Endodermal cell (in vitro differentiated cells): ENCODE measurements at regions not wholly inside any gene's neighbourhood (a gene's known extent, or its start where the extent isn't known, plus 50 kb on each side); places are given as distances from the start of the nearest gene placed in this dataset.

Experiments used
- DNase-seq: peaks from one replicate; pipeline ENCODE4 v3.0.0-alpha.2; 2017
- H3K27ac ChIP-seq: 2 replicates; pipeline ENCODE4 v1.5.1; 2013; ENCODE audit warnings: mild to moderate bottlenecking, low read depth, low read length, moderate library complexity
- H3K27me3 ChIP-seq: 2 replicates; pipeline ENCODE4 v1.6.1; 2013; ENCODE audit warnings: mild to moderate bottlenecking, low read length, moderate library complexity; ENCODE audit not compliant: insufficient read depth, control insufficient read depth, poor library complexity, severe bottlenecking
- H3K36me3 ChIP-seq: 2 replicates; pipeline ENCODE4 v1.7.0; 2013; ENCODE audit warnings: mild to moderate bottlenecking, low read length, moderate library complexity; ENCODE audit not compliant: control insufficient read depth, insufficient read depth
- H3K4me1 ChIP-seq: one replicate; pipeline ENCODE4 v1.7.0; 2013; ENCODE audit warnings: low read length; ENCODE audit not compliant: control insufficient read depth, insufficient read depth
- H3K4me3 ChIP-seq: 2 replicates; pipeline ENCODE4 v1.5.1; 2013; ENCODE audit warnings: mild to moderate bottlenecking, low read length, moderate library complexity
- H3K9ac ChIP-seq: 2 replicates; pipeline ENCODE4 v1.6.1; 2013; ENCODE audit warnings: mild to moderate bottlenecking, low read length, moderate library complexity; ENCODE audit not compliant: poor library complexity, severe bottlenecking; ENCODE audit errors: extremely low read depth
- H3K9me3 ChIP-seq: 2 replicates; pipeline ENCODE4 v1.6.1; 2013; ENCODE audit warnings: mild to moderate bottlenecking, low read length, moderate library complexity; ENCODE audit not compliant: control insufficient read depth
- H3K27ac Mint-ChIP-seq: 2 replicates; pipeline ENCODE4 v1.8.0; 2020; ENCODE audit warnings: mixed read lengths
- H3K27me3 Mint-ChIP-seq: 2 replicates; pipeline ENCODE4 v1.8.0; 2021; ENCODE audit warnings: mild to moderate bottlenecking, mixed read lengths; ENCODE audit not compliant: insufficient read depth
- H3K36me3 Mint-ChIP-seq: 2 replicates; pipeline ENCODE4 v1.8.0; 2020; ENCODE audit warnings: low read depth, mixed read lengths
- H3K4me1 Mint-ChIP-seq: 2 replicates; pipeline ENCODE4 v1.8.0; 2020; ENCODE audit warnings: mixed read lengths
- H3K4me3 Mint-ChIP-seq: 2 replicates; pipeline ENCODE4 v1.8.0; 2020; ENCODE audit warnings: mild to moderate bottlenecking, moderate library complexity, mixed read lengths
- H3K9me3 Mint-ChIP-seq: 2 replicates; pipeline ENCODE4 v1.8.0; 2020; ENCODE audit warnings: mild to moderate bottlenecking, mixed read lengths
- WGBS, 2 experiments: methylation state at CpG; one replicate each; pipeline versions ENCODE4 v1.1.5 to v1.1.7; 2013; ENCODE audit warnings: missing lambda C conversion rate in 2 of 2, mixed read lengths in 1 of 2; ENCODE audit not compliant: insufficient coverage in 1 of 2, insufficient read length in 1 of 2; 5-methylcytosine and 5-hydroxymethylcytosine counted together
- TF ChIP-seq, protein P1 (sequence below): fragments of 200-600 bp; sonication (generic); conservative IDR thresholded peaks from 2 replicates; pipeline ENCODE4 v1.5.0; 2021; ENCODE audit warnings: antibody characterized with exemption, mild to moderate bottlenecking

DNA sequence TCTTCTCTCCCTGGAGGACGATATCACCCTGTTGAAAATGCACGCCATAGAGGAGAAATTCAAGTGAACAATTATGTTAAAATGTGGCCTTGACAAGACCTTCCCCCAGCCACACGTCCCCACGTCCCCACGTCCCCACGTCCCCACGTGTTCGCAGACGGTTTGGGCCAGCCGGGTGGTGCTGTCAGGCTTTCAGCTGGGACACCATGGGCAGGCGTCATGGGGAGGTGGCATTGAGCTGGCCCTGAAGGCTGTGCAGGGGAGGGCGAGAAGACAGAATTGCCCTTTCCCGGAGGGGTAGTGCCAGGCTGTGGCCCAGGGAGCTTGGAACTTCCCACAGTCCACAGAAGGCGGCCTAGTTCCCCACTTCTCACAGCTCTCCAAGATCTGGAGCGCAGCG is 240.7 kb upstream of the RAB6C start:
- Mint-ChIP-seq H3K27ac (no peak overlapping the region), H3K9me3 (no peaks in the 10 kb centered on the region), H3K27me3 (peaks cover 6% of the 10 kb centered on the region), H3K4me3 (no peak overlapping the region), H3K36me3 (no peaks in the 10 kb centered on the region), H3K4me1 (no peaks in the 10 kb centered on the region)
- Histone ChIP-seq H3K27ac (no peak overlapping the region), H3K27me3 (no peaks in the 10 kb centered on the region), H3K4me1 (no peaks in the 10 kb centered on the region), H3K9me3 (no peaks in the 10 kb centered on the region), H3K9ac (no peak overlapping the region), H3K36me3 (no peaks in the 10 kb centered on the region), H3K4me3 (no peak overlapping the region)
- WGBS, 2 experiments: 93 to 96% methylated on average over 10 to 16 of the region's 16 CpGs
- peak; percentile 26 for DNase-seq
- TF ChIP-seq, protein P1, sequence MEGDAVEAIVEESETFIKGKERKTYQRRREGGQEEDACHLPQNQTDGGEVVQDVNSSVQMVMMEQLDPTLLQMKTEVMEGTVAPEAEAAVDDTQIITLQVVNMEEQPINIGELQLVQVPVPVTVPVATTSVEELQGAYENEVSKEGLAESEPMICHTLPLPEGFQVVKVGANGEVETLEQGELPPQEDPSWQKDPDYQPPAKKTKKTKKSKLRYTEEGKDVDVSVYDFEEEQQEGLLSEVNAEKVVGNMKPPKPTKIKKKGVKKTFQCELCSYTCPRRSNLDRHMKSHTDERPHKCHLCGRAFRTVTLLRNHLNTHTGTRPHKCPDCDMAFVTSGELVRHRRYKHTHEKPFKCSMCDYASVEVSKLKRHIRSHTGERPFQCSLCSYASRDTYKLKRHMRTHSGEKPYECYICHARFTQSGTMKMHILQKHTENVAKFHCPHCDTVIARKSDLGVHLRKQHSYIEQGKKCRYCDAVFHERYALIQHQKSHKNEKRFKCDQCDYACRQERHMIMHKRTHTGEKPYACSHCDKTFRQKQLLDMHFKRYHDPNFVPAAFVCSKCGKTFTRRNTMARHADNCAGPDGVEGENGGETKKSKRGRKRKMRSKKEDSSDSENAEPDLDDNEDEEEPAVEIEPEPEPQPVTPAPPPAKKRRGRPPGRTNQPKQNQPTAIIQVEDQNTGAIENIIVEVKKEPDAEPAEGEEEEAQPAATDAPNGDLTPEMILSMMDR: no peak

DNA sequence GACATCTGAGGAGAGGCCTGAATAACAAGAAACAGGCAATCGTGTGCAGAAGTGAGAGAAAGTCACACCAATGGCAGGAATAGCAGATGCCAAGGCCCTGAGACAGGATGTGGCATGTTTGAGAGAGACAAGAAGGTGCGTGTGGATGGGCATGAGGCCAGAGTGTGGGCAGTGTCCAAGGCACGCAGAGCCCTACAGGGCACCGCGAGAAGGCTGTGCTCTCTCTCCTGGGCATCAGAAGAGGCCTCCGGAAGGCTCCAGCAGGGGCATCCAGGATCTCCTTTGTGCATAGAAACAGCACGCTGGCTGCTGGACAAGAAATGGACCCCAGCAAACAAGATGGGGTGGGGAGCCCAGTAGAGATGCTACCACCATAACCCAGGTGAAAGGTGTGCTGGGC is 239.0 kb upstream of the RAB6C start:
- 92 to 100% methylated on average over 7 of the region's 7 CpGs for WGBS, 2 experiments
- no peaks in the 10 kb centered on the region for H3K9me3 ChIP-seq
- H3K27me3 Mint-ChIP-seq: peaks cover 6% of the 10 kb centered on the region
- no peak overlapping the region for H3K4me3 ChIP-seq
- no peaks in the 10 kb centered on the region for H3K36me3 ChIP-seq
- TF ChIP-seq, protein P1: no peak
- no peak for DNase-seq
- no peaks in the 10 kb centered on the region for H3K36me3 Mint-ChIP-seq
- H3K9me3 Mint-ChIP-seq: no peaks in the 10 kb centered on the region
- no peak overlapping the region for H3K27ac ChIP-seq
- H3K27ac Mint-ChIP-seq: no peak overlapping the region
- no peaks in the 10 kb centered on the region for H3K27me3 ChIP-seq
- no peak overlapping the region for H3K9ac ChIP-seq
- peaks cover 8% of the 10 kb centered on the region for H3K4me1 Mint-ChIP-seq
- no peaks in the 10 kb centered on the region for H3K4me1 ChIP-seq
- H3K4me3 Mint-ChIP-seq: no peak overlapping the region

DNA sequence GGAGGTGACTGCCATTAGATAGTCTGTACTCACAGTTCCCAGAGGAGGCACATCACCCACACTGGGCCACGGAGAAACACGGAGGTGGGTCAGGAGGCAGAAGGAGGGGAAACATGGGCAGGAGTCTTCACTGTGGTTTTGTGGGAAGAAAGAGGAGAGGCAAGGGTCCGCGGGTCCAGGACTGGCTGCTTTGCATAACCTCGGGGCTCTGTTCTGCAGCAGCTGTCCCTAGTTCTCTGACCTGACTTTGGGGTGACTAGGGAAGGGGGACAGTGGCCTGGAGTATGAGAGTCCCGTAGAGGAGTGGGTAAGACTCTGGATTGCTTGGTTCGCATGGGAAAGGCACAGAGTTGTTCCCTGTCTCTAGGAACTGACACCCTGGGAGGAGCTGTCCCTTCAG is 238.3 kb upstream of the RAB6C start:
- Mint-ChIP-seq H3K27me3 (peaks cover 6% of the 10 kb centered on the region), H3K9me3 (peaks cover under 1% of the 10 kb centered on the region), H3K4me1 (peaks cover 8% of the 10 kb centered on the region), H3K36me3 (no peaks in the 10 kb centered on the region), H3K27ac (peak overlapping the region; percentile 39), H3K4me3 (no peak overlapping the region)
- Histone ChIP-seq H3K9ac (no peak overlapping the region), H3K27ac (no peak overlapping the region), H3K27me3 (no peaks in the 10 kb centered on the region), H3K36me3 (no peaks in the 10 kb centered on the region), H3K4me1 (no peaks in the 10 kb centered on the region), H3K9me3 (no peaks in the 10 kb centered on the region), H3K4me3 (no peak overlapping the region)
- DNase-seq: no peak
- WGBS, 2 experiments: 88 to 100% methylated on average over 1 to 7 of the region's 7 CpGs
- TF ChIP-seq, protein P1: no peak
